Right ventricle myocardium superior (tissue), 1 donor: ENCODE measurements at regions not wholly inside any gene's neighbourhood (a gene's known extent, or its start where the extent isn't known, plus 50 kb on each side); places are given as distances from the start of the nearest gene placed in this dataset.

ENCODE experiments used
- ATAC-seq: fragments of 200-7000 bp; cut with Tn5 transposase; one replicate; pipeline ENCODE4 v1.9.1; 2020; ENCODE audit warnings: mild to moderate bottlenecking; ENCODE audit not compliant: poor library complexity
- DNase-seq: peaks from one replicate; pipeline ENCODE4 v3.0.0-alpha.2; 2020
- intact Hi-C: fragments of 100-400 bp; cut with DNase I; formaldehyde crosslinking; loops from one replicate; pipeline ENCODE4 v1.11.2; 2022
- donor health status: DM: no; HTN: yes; CAD: no; lungs with severe emphysema.

- DNase-seq (no peak), ATAC-seq (no peak)
- intact Hi-C loops = no loop called here
Observed at GRCh38 chr4:155568641-155569220, 97.9 kb upstream of the GUCY1A1 start.

GRCh38 chr4:155566354-155566753 is 100.3 kb upstream of the GUCY1A1 start:
- DNase-seq (no peak), ATAC-seq (no peak)
- intact Hi-C loops = no loop called here

GRCh38 chr4:155565776-155566175 is 100.9 kb upstream of the GUCY1A1 start:
- DNase-seq (no peak), ATAC-seq (no peak)
- intact Hi-C loops = no loop called here

- intact Hi-C loops = no loop called here
- DNase-seq = no peak
- no peak for ATAC-seq
Observed at GRCh38 chr4:155565330-155565729, 101.3 kb upstream of the GUCY1A1 start.

- intact Hi-C loops = no loop called here
- DNase-seq (no peak), ATAC-seq (no peak)
Observed at GRCh38 chr4:155564880-155565279, 101.8 kb upstream of the GUCY1A1 start.

GRCh38 chr4:155564086-155564485 is 102.6 kb upstream of the GUCY1A1 start:
- ATAC-seq = no peak
- DNase-seq = no peak
- intact Hi-C loops = no loop called here

- DNase-seq (no peak), ATAC-seq (no peak)
- intact Hi-C loops = no loop called here
Observed at GRCh38 chr4:155559915-155560314, 106.7 kb upstream of the GUCY1A1 start.

GRCh38 chr4:155552180-155552579 is 114.5 kb upstream of the GUCY1A1 start:
- DNase-seq (no peak), ATAC-seq (no peak)
- intact Hi-C loops = no loop called here

GRCh38 chr4:155548173-155548572 is 118.5 kb upstream of the GUCY1A1 start:
- DNase-seq (no peak), ATAC-seq (no peak)
- intact Hi-C loops = loop anchor here (10.0 kb wide), 1 partner anchor 117 kb away; the partner anchor contains the start of gene GUCY1A1

- DNase-seq = no peak
- intact Hi-C loops = loop anchor here (10.0 kb wide), 1 partner anchor 118 kb away; the partner anchor contains the start of gene GUCY1A1
- no peak for ATAC-seq
Observed at GRCh38 chr4:155546451-155546850, 120.2 kb upstream of the GUCY1A1 start.

- ATAC-seq (no peak), DNase-seq (no peak)
- intact Hi-C loops = loop anchor here (10.0 kb wide), 1 partner anchor 119 kb away; the partner anchor contains the start of gene GUCY1A1
Observed at GRCh38 chr4:155545456-155545855, 121.2 kb upstream of the GUCY1A1 start.

GRCh38 chr4:155544547-155544946 is 122.1 kb upstream of the GUCY1A1 start:
- intact Hi-C loops = loop anchor here (10.0 kb wide), 1 partner anchor 120 kb away; the partner anchor contains the start of gene GUCY1A1
- DNase-seq = peak; percentile 45
- ATAC-seq = peak; percentile 95

- peak; percentile 32 for ATAC-seq
- intact Hi-C loops = loop anchor here (10.0 kb wide), 1 partner anchor 122 kb away; the partner anchor contains the start of gene GUCY1A1
- no peak for DNase-seq
Observed at GRCh38 chr4:155543126-155543765, 123.4 kb upstream of the GUCY1A1 start.

GRCh38 chr4:155542415-155542814 is 124.2 kb upstream of the GUCY1A1 start:
- intact Hi-C loops = loop anchor here (10.0 kb wide), 1 partner anchor 122 kb away; the partner anchor contains the start of gene GUCY1A1
- ATAC-seq (no peak), DNase-seq (no peak)

- ATAC-seq (no peak), DNase-seq (no peak)
- intact Hi-C loops = loop anchor here (10.0 kb wide), 1 partner anchor 123 kb away; the partner anchor contains the start of gene GUCY1A1
Observed at GRCh38 chr4:155541716-155542115, 124.9 kb upstream of the GUCY1A1 start.

GRCh38 chr4:155540698-155541097 is 126.0 kb upstream of the GUCY1A1 start:
- ATAC-seq = no peak
- intact Hi-C loops = loop anchor here (10.0 kb wide), 1 partner anchor 124 kb away; the partner anchor contains the start of gene GUCY1A1

GRCh38 chr4:155539746-155540145 is 126.9 kb upstream of the GUCY1A1 start:
- no peak for ATAC-seq
- no peak for DNase-seq
- intact Hi-C loops = loop anchor here (10.0 kb wide), 1 partner anchor 125 kb away; the partner anchor contains the start of gene GUCY1A1

More at GRCh38 chr4:155540698-155541097, 126.0 kb upstream of the GUCY1A1 start:
- DNase-seq = no peak

- ATAC-seq (peak; percentile 66), DNase-seq (no peak)
- intact Hi-C loops = no loop called here
Observed at GRCh38 chr4:155535802-155536454, 130.7 kb upstream of the GUCY1A1 start.

- ATAC-seq (no peak), DNase-seq (no peak)
- intact Hi-C loops = no loop called here
Observed at GRCh38 chr4:155532373-155533085, 134.1 kb upstream of the GUCY1A1 start.
